Prostate gland (tissue), 2 donors: ENCODE measurements at regions not wholly inside any gene's neighbourhood (a gene's known extent, or its start where the extent isn't known, plus 50 kb on each side); places are given as distances from the start of the nearest gene placed in this dataset.

Experiments
- DNase-seq: peaks from one replicate; pipeline ENCODE4 v3.0.0-alpha.2; 2019; ENCODE audit warnings: low spot score
- H3K27ac ChIP-seq, 2 donors: fragments of 200-600 bp; sonication (generic); 2 replicates each; pipeline ENCODE4 v1.5.1; 2017 to 2019
- H3K27me3 ChIP-seq: fragments of 200-600 bp; sonication (generic); replicated peaks from 2 replicates; pipeline ENCODE4 v1.5.1; 2019; ENCODE audit not compliant: insufficient read depth
- H3K36me3 ChIP-seq, 2 donors: fragments of 200-600 bp; sonication (generic); 1 replicate in 1 of 2; 2 replicates in 1 of 2; pipeline versions ENCODE4 v1.5.1 to v1.8.1; 2017 to 2019
- H3K4me1 ChIP-seq: fragments of 200-600 bp; sonication (generic); replicated peaks from 2 replicates; pipeline ENCODE4 v1.5.1; 2019
- H3K4me3 ChIP-seq, 2 donors: fragments of 200-600 bp; sonication (generic); 2 replicates each; pipeline ENCODE4 v1.5.1; 2017 to 2019
- H3K9me3 ChIP-seq: fragments of 200-600 bp; sonication (generic); 2 replicates; pipeline ENCODE4 v1.5.1; 2017
- POLR2A ChIP-seq: fragments of 450-650 bp; IDR thresholded peaks from one replicate; pipeline ENCODE4 v1.6.1; 2016; ENCODE audit warnings: antibody characterized with exemption, mild to moderate bottlenecking
- POLR2AphosphoS5 ChIP-seq: sonication (generic); formaldehyde crosslinking; IDR thresholded peaks from one replicate; pipeline ENCODE4 v1.6.1; 2017; ENCODE audit warnings: antibody characterized with exemption
- WGBS: methylation state at CpG from one replicate; pipeline ENCODE4 v1.1.5; 2018; 5-methylcytosine and 5-hydroxymethylcytosine counted together
- intact Hi-C: fragments of 100-400 bp; cut with DNase I; formaldehyde crosslinking; loops from one replicate; pipeline ENCODE4 v1.14.2; 2022
- TF ChIP-seq, protein P1 (sequence below), 4 experiments: fragments of 200-600 bp in 2 of 4; fragments of 450-650 bp in 2 of 4; sonication (generic) in 2 of 4; IDR thresholded peaks; 1 replicate in 3 of 4; 2 replicates in 1 of 4; pipeline ENCODE4 v1.5.1; 2016 to 2019; ENCODE audit warnings: antibody characterized with exemption in 4 of 4, mild to moderate bottlenecking in 2 of 4, moderate library complexity in 2 of 4

DNA sequence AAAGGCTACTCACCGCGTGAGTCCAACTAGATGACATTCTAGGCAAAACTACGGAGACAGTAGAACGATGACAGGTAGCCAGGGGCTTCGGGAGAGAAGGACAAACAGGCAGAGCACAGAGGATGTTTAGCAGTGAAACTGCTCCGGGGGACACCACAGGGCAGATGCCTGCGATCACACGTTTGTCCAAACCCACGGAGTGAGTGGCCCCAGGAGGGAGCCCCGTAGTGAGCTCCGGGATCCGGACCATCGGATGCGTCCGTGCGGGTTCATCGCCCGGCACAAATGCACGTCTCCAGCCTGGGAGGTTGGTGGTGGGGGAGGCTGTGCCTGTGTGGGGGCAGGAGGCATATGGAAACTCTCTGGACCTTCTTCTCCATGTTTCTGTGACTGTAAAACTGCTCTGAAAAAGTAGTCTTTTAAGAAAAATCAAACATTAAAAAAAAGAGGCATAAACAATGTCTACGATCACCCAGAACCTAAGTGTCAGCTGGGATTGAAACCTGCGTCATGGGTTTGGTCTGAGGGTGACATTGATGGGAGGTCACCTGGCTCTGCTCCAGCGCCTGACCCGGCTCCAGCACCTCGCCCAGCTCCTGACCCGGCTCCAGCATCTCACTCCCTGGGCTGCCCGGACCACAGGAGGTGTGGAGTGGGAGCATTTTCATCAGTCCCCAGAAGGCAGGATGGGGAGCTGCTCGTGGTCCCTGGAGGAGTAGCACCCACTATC lies 83.0 kb upstream of the CTDP1 start:
- intact Hi-C loops = no loop called here
- TF ChIP-seq, protein P1, sequence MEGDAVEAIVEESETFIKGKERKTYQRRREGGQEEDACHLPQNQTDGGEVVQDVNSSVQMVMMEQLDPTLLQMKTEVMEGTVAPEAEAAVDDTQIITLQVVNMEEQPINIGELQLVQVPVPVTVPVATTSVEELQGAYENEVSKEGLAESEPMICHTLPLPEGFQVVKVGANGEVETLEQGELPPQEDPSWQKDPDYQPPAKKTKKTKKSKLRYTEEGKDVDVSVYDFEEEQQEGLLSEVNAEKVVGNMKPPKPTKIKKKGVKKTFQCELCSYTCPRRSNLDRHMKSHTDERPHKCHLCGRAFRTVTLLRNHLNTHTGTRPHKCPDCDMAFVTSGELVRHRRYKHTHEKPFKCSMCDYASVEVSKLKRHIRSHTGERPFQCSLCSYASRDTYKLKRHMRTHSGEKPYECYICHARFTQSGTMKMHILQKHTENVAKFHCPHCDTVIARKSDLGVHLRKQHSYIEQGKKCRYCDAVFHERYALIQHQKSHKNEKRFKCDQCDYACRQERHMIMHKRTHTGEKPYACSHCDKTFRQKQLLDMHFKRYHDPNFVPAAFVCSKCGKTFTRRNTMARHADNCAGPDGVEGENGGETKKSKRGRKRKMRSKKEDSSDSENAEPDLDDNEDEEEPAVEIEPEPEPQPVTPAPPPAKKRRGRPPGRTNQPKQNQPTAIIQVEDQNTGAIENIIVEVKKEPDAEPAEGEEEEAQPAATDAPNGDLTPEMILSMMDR (IDR thresholded peaks at IDR 0.05) = no peak
- TF ChIP-seq POLR2AphosphoS5 (no peak), POLR2A (no peak)
- 69% methylated on average over 27 of the region's 27 CpGs for WGBS
- Histone ChIP-seq H3K4me3 (no peak overlapping the region), H3K27me3 (peaks cover 4% of the 10 kb centered on the region), H3K27ac (no peak overlapping the region), H3K9me3 (no peaks in the 10 kb centered on the region), H3K36me3 (no peaks in the 10 kb centered on the region), H3K4me1 (no peaks in the 10 kb centered on the region)
- no peak for DNase-seq

DNA sequence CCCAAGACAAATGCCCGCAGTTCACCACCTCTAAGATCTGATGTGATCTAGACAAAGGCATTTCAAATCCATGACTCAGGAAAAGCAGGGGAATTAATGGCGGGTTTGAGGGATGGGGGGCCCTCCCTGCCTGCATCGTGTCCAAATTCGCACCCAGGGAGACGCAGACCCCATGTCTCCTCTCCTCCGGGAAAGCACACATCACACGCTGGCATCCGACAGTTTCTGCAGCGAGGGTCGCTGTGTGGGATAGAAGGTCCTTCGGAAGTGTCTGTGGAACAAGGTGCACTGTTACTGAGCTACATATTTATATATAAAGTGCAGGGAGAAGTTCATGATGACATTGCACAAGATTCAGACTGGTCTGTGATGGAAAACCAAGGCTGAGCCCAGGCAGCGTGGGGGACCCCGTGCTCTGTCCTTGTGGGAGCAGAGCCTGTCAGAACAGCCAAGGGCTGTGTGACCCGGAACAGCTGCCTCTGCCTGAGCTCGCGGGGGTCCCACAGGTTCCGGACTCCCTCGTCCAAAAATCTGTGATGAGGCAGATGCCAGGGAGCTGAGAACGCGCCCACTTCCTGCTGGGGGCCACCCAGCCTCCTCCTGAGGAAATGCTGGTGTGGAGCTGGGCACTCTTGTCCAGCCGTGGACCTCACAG lies 82.3 kb upstream of the CTDP1 start:
- intact Hi-C loops = no loop called here
- Histone ChIP-seq H3K36me3 (no peaks in the 10 kb centered on the region), H3K27ac (no peak overlapping the region), H3K9me3 (no peaks in the 10 kb centered on the region), H3K4me1 (no peaks in the 10 kb centered on the region), H3K4me3 (no peak overlapping the region), H3K27me3 (peaks cover 4% of the 10 kb centered on the region)
- DNase-seq = no peak
- 82% methylated on average over 21 of the region's 21 CpGs for whole genome bisulfite sequencing
- no peak for TF ChIP-seq POLR2A
- TF ChIP-seq POLR2AphosphoS5 = no peak
- TF ChIP-seq, protein P1 (IDR thresholded peaks at IDR 0.05) = no peak

DNA sequence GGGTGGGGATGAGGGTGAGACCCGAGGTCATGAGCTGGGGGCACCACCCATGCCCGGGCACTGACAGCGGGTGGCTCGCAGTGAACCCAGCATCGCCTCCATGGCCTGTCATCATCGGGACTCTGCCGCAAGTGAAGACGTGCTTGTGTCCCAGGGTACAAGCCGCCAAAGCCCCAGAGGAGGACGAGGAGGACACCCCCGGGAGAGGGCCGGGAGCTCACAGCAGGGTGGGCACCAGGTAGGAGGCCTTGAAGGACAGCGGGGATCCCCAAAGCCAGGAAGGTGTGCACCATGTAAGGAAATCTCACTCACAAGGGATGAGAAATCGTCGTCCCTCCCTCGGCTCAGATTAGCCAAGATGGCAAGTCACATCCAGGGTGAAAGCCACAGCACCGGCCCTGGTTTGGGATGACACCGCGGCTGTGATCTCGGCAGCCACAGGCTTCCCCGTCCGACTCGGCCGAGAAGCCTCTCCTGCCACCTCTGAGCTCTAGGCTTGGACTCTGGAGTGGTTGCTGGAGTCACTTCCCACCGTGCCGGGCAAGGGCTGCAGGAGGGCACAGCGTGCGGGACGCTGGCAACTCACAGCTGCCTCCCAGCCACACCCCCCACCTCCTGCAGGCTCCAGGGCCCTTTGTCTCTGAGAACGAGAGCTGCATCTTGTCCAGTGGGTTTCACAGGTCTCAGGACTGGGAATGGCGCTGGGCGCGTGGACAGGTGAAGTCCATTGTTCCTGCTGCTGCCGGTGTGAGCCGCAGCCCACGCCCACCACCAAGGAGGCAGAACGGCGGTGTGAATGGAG lies 81.6 kb upstream of the CTDP1 start:
- TF ChIP-seq POLR2AphosphoS5 = no peak
- TF ChIP-seq, protein P1 (IDR thresholded peaks at IDR 0.05) = no peak
- no peak for TF ChIP-seq POLR2A
- H3K4me3 ChIP-seq = no peak overlapping the region
- H3K27ac ChIP-seq = no peak overlapping the region
- no peaks in the 10 kb centered on the region for H3K36me3 ChIP-seq
- DNase-seq = no peak
- H3K9me3 ChIP-seq = no peaks in the 10 kb centered on the region
- WGBS = 79% methylated on average over 36 of the region's 38 CpGs
- H3K4me1 ChIP-seq = no peaks in the 10 kb centered on the region
- intact Hi-C loops = no loop called here
- peaks cover 4% of the 10 kb centered on the region for H3K27me3 ChIP-seq

DNA sequence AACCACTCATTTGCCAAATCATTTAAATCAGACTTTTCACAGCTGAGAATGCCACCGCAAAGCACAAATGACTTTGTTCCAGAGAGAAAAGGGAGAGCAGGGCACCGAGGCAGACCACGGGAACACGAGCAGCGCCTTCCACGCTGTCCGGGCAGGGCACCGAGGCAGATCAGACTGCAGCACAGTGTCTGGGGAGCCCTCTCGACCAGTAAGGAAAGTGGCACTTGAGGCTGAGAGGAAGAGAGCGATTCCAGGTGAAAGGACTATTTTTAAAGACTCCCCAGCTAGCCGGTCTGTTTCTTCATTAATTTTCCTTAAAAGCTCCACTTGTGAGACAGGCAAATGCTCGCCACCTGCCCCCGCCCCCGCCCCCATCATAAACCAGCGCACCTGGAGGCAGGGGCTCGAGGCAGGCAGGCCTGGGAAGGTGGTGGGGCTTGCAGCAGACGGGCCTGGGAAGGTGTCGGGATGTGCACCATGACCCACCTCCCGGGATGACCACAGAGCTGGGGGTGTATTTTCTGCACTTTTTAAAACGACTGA lies 80.9 kb upstream of the CTDP1 start:
- no peak overlapping the region for H3K4me3 ChIP-seq
- H3K36me3 ChIP-seq = no peaks in the 10 kb centered on the region
- no peaks in the 10 kb centered on the region for H3K9me3 ChIP-seq
- intact Hi-C loops = no loop called here
- no peak overlapping the region for H3K27ac ChIP-seq
- H3K4me1 ChIP-seq = no peaks in the 10 kb centered on the region
- WGBS = 78% methylated on average over 20 of the region's 20 CpGs
- DNase-seq = no peak
- H3K27me3 ChIP-seq = peaks cover 4% of the 10 kb centered on the region
- TF ChIP-seq POLR2A = no peak
- no peak for TF ChIP-seq POLR2AphosphoS5
- TF ChIP-seq, protein P1 (IDR thresholded peaks at IDR 0.05) = no peak
